IMR-90 (cell line): ENCODE measurements at regions not wholly inside any gene's neighbourhood (a gene's known extent, or its start where the extent isn't known, plus 50 kb on each side); places are given as distances from the start of the nearest gene placed in this dataset.

Source experiments
- ATAC-seq: fragments of 200-7000 bp; cut with Tn5 transposase; 2 replicates; pipeline ENCODE4 v1.9.1; 2020; ENCODE audit warnings: low read depth, mild to moderate bottlenecking, moderate library complexity
- BruUV-seq: library from RNA; stranded (reverse); fragments of 400-500 nt; replicated peaks from 2 replicates; lab custom pipeline; 2021; lab: Mats Ljungman, UMichigan
- CTCF ChIA-PET: fragments of 300-600 bp; formaldehyde crosslinking; extraction: SDS; loops from one replicate; lab custom pipeline; 2021; ENCODE audit warnings: antibody characterized with exemption; lab: Yijun Ruan, JAX
- POLR2A ChIA-PET: fragments of 300-600 bp; sonication (Branson Sonifier 250); formaldehyde crosslinking; loops from one replicate; lab custom pipeline; 2022; ENCODE audit warnings: antibody characterized with exemption; ENCODE audit not compliant: unreplicated experiment; lab: Charles Lee
- DNase-seq: peaks from one replicate; pipeline ENCODE4 v3.0.0; 2013
- H2AFZ ChIP-seq: replicated peaks from 2 replicates; pipeline ENCODE3; 2013; ENCODE audit warnings: low read length, mild to moderate bottlenecking; ENCODE audit not compliant: poor library complexity
- H2AK5ac ChIP-seq: 2 replicates; pipeline ENCODE4 v1.6.1; 2013; ENCODE audit warnings: low read depth, low read length, inconsistent platforms
- H2AK9ac ChIP-seq: replicated peaks from 2 replicates; pipeline ENCODE3; 2013; ENCODE audit warnings: mild to moderate bottlenecking, low read depth, low read length, moderate library complexity; ENCODE audit not compliant: poor library complexity
- H2BK120ac ChIP-seq: 2 replicates; pipeline ENCODE4 v1.6.1; 2013; ENCODE audit warnings: low read depth, low read length, inconsistent platforms
- H2BK15ac ChIP-seq: 3 replicates; pipeline ENCODE4 v1.6.1; 2013; ENCODE audit warnings: low read depth, low read length, inconsistent platforms
- H2BK20ac ChIP-seq: 2 replicates; pipeline ENCODE4 v1.6.1; 2013; ENCODE audit warnings: low read depth, mild to moderate bottlenecking, inconsistent platforms, low read length, moderate library complexity
- H2BK5ac ChIP-seq: 2 replicates; pipeline ENCODE4 v1.6.1; 2013; ENCODE audit warnings: mild to moderate bottlenecking, low read depth, low read length, inconsistent platforms; ENCODE audit not compliant: poor library complexity, severe bottlenecking
- H3K14ac ChIP-seq: replicated peaks from 2 replicates; pipeline ENCODE4 v1.6.1; 2013; ENCODE audit warnings: low read depth, low read length, inconsistent platforms
- H3K18ac ChIP-seq: 2 replicates; pipeline ENCODE4 v1.6.1; 2013; ENCODE audit warnings: low read depth, low read length, control low read depth
- H3K23ac ChIP-seq: 2 replicates; pipeline ENCODE4 v1.6.1; 2013; ENCODE audit warnings: low read depth, low read length, inconsistent platforms
- H3K27ac ChIP-seq: 2 replicates; pipeline ENCODE4 v1.5.1; 2013; ENCODE audit warnings: mild to moderate bottlenecking, control low read depth, low read length; ENCODE audit not compliant: insufficient read depth
- H3K27me3 ChIP-seq: 2 replicates; pipeline ENCODE4 v1.6.1; 2013; ENCODE audit warnings: low read length; ENCODE audit not compliant: control insufficient read depth, insufficient read depth
- H3K36me3 ChIP-seq: 2 replicates; pipeline ENCODE4 v1.6.1; 2013; ENCODE audit warnings: low read length, mixed read lengths; ENCODE audit not compliant: control insufficient read depth, insufficient read depth
- H3K4ac ChIP-seq: 2 replicates; pipeline ENCODE4 v1.6.1; 2013; ENCODE audit warnings: low read depth, low read length, inconsistent platforms
- H3K4me1 ChIP-seq: 2 replicates; pipeline ENCODE4 v1.6.1; 2013; ENCODE audit warnings: low read length, mixed read lengths; ENCODE audit not compliant: control insufficient read depth, insufficient read depth
- H3K4me2 ChIP-seq: 2 replicates; pipeline ENCODE4 v1.6.1; 2013; ENCODE audit warnings: low read depth, mild to moderate bottlenecking, control low read depth, low read length, moderate library complexity
- H3K4me3 ChIP-seq: 2 replicates; pipeline ENCODE4 v1.5.1; 2013; ENCODE audit warnings: low read depth, mild to moderate bottlenecking, control low read depth, low read length, moderate library complexity; ENCODE audit not compliant: insufficient read depth
- H3K56ac ChIP-seq: 2 replicates; pipeline ENCODE4 v1.6.1; 2013; ENCODE audit warnings: low read length, inconsistent platforms; ENCODE audit not compliant: insufficient read depth; ENCODE audit errors: extremely low read depth
- H3K79me1 ChIP-seq, 2 experiments: 2 replicates each; pipeline ENCODE4 v1.6.1; 2013; ENCODE audit warnings: low read length in 2 of 2, inconsistent platforms in 1 of 2, low read depth in 1 of 2
- H3K9ac ChIP-seq: 2 replicates; pipeline ENCODE4 v1.6.1; 2013; ENCODE audit warnings: low read depth, low read length, control low read depth
- H3K9me1 ChIP-seq: 2 replicates; pipeline ENCODE4 v1.6.1; 2013; ENCODE audit warnings: low read length, inconsistent platforms; ENCODE audit not compliant: insufficient read depth
- H3K9me3 ChIP-seq: 2 replicates; pipeline ENCODE4 v1.6.1; 2013; ENCODE audit warnings: low read length; ENCODE audit not compliant: control insufficient read depth, insufficient read depth
- H4K20me1 ChIP-seq: 2 replicates; pipeline ENCODE4 v1.6.1; 2013; ENCODE audit warnings: low read length, inconsistent platforms; ENCODE audit not compliant: insufficient read depth
- H4K5ac ChIP-seq: 2 replicates; pipeline ENCODE4 v1.6.1; 2013; ENCODE audit warnings: mild to moderate bottlenecking, low read depth, low read length, control low read depth
- H4K8ac ChIP-seq, 2 experiments: 2 replicates each; pipeline ENCODE4 v1.6.1; 2013; ENCODE audit warnings: low read depth in 2 of 2, low read length in 2 of 2, control low read depth in 1 of 2, inconsistent platforms in 1 of 2
- H4K91ac ChIP-seq: 2 replicates; pipeline ENCODE4 v1.6.1; 2013; ENCODE audit warnings: low read depth, low read length, inconsistent platforms; ENCODE audit not compliant: insufficient read depth
- ELK1 ChIP-seq: fragments of 150-350 bp; IDR thresholded peaks from 2 replicates; pipeline ENCODE4 v1.6.1; 2016; ENCODE audit warnings: low read depth, mild to moderate bottlenecking, low read length, moderate library complexity, borderline replicate concordance
- FOS ChIP-seq: fragments of 150-350 bp; IDR thresholded peaks from 2 replicates; pipeline ENCODE4 v1.6.1; 2016; ENCODE audit warnings: low read depth, low read length
- MAFK ChIP-seq: IDR thresholded peaks from 2 replicates; pipeline ENCODE4 v1.6.1; 2012; ENCODE audit warnings: low read depth, low read length, improper control_type of control experiment
- MXI1 ChIP-seq: IDR thresholded peaks from 2 replicates; pipeline ENCODE4 v1.6.1; 2012; ENCODE audit warnings: low read depth, mild to moderate bottlenecking, low read length, moderate library complexity, borderline replicate concordance
- RAD21 ChIP-seq: IDR thresholded peaks from 2 replicates; pipeline ENCODE4 v1.6.1; 2012; ENCODE audit warnings: low read length, improper control_type of control experiment
- RFX5 ChIP-seq: IDR thresholded peaks from 2 replicates; pipeline ENCODE4 v1.8.0; 2012; ENCODE audit warnings: low read depth, mild to moderate bottlenecking, low read length, moderate library complexity
- SMC3 ChIP-seq: fragments of 150-350 bp; IDR thresholded peaks from 2 replicates; pipeline ENCODE4 v1.6.1; 2016; ENCODE audit warnings: low read depth, mild to moderate bottlenecking, antibody characterized with exemption, low read length, moderate library complexity
- WGBS, 2 experiments: methylation state at CpG; one replicate each; pipeline versions ENCODE4 v1.1.5 to v1.1.7; 2013; ENCODE audit warnings: missing lambda C conversion rate in 2 of 2; ENCODE audit not compliant: insufficient read length in 1 of 2; ENCODE audit errors: extremely low coverage in 2 of 2; 5-methylcytosine and 5-hydroxymethylcytosine counted together
- dilution Hi-C: fragments of 300-500 bp; cut with HindIII; formaldehyde crosslinking; loops from one replicate; pipeline ENCODE4 v1.14.3; 2018; ENCODE audit warnings: low sequenced_read_pairs; ENCODE audit not compliant: unreplicated experiment
- in situ Hi-C: fragments of 300-500 bp; cut with MboI; formaldehyde crosslinking; loops from 3 replicates; pipeline ENCODE4 v1.14.3; 2019; ENCODE audit warnings: low sequenced_read_pairs, inconsistent platforms, mixed read lengths
- intact Hi-C: fragments of 100-400 bp; cut with micrococcal nuclease; formaldehyde crosslinking; loops from 2 replicates; pipeline ENCODE4 v1.10.0; 2022

DNA sequence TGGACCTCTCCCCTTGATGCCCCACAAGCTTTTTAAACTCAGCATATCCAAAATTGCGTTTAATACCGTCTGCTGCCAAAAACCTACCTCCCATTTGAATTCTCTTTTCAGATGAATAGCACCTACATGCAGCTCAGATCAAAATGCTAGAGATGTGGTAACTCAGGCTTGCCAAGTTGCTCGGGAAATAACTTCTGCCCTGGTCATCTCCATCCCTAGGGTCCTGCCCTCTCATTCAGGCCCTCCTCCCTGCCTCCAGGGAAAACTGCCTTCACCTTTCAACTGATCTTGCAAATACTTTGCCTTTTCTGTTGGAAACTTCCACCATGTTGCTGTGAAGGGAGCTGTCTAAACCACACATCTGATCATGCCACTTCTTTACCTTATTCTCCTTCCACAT is 114.1 kb downstream of the SPRY1 start:
- dilution Hi-C loops, result no loop called here
- Histone ChIP-seq H2BK120ac (no peak overlapping the region), H2BK5ac (no peak overlapping the region), H3K23ac (no peak overlapping the region), H2AK5ac (no peak overlapping the region), H3K4me1 (no peaks in the 10 kb centered on the region; the same call in 1 of the 2 replicates), H3K36me3 (no peaks in the 10 kb centered on the region), H4K20me1 (no peaks in the 10 kb centered on the region), H3K9ac (no peak overlapping the region), H3K4ac (no peak overlapping the region), H3K9me1 (peaks cover 5% of the 10 kb centered on the region; the same call in 1 of the 2 replicates), H4K5ac (no peak overlapping the region), H4K91ac (no peak overlapping the region), H3K4me3 (no peak overlapping the region), H2AK9ac (no peak overlapping the region), H3K79me1 (no peaks in the 10 kb centered on the region), H3K9me3 (no peaks in the 10 kb centered on the region), H3K18ac (no peak overlapping the region), H3K14ac (no peak overlapping the region), H3K56ac (no peak overlapping the region), H2BK15ac (no peak overlapping the region), H3K27me3 (no peaks in the 10 kb centered on the region), H2BK20ac (no peak overlapping the region), H3K4me2 (no peak overlapping the region), H4K8ac (no peak overlapping the region), H3K27ac (no peak overlapping the region), H2AFZ (no peak overlapping the region)
- intact Hi-C loops, result no loop called here
- DNase-seq (no peak), ATAC-seq (no peak)
- WGBS, 2 experiments, result 100% methylated on average over 2 of the region's 3 CpGs; no CpG with 5 or more reads in 1 of the 2 experiments
- BruUV-seq, result no TSS peak
- CTCF ChIA-PET, result no interaction called here
- TF ChIP-seq RAD21 (no peak), SMC3 (no peak), RFX5 (no peak), MXI1 (no peak), FOS (no peak), MAFK (no peak), ELK1 (no peak)
- POLR2A ChIA-PET, result no interaction called here
- in situ Hi-C loops, result no loop called here
